Endothelial cell of umbilical vein (primary cell): ENCODE measurements at regions not wholly inside any gene's neighbourhood (a gene's known extent, or its start where the extent isn't known, plus 50 kb on each side); places are given as distances from the start of the nearest gene placed in this dataset.

Source experiments
- BruUV-seq: library from RNA; stranded (reverse); fragments of 400-500 nt; replicated peaks from 2 replicates; lab custom pipeline; 2021; lab: Mats Ljungman, UMichigan
- CTCF ChIA-PET: fragments of 300-600, 350-600 bp; sonication (Branson Sonifier 250); formaldehyde crosslinking; loops from one replicate; lab custom pipeline; 2021; ENCODE audit warnings: antibody characterized with exemption, inconsistent platforms; lab: Charles Lee
- POLR2A ChIA-PET: fragments of 300-600, 350-600 bp; sonication (Branson Sonifier 250); formaldehyde crosslinking; loops from one replicate; lab custom pipeline; 2021; ENCODE audit warnings: antibody characterized with exemption, inconsistent platforms; lab: Charles Lee
- DNase-seq: peaks from one replicate; pipeline ENCODE4 v3.0.0-alpha.2; 2011; ENCODE audit warnings: low read depth, low spot score
- FAIRE-seq: peaks from 2 replicates; lab custom pipeline; 2011; peaks lifted over from hg19 to GRCh38; lab: Jason Lieb, UNC
- H2AFZ ChIP-seq: 2 replicates; pipeline ENCODE4 v1.6.0; 2012; ENCODE audit warnings: low read depth, low read length, control low read depth, inconsistent platforms
- H3K27ac ChIP-seq: 2 replicates; pipeline ENCODE4 v1.5.1; 2011; ENCODE audit warnings: low read depth, mild to moderate bottlenecking, control low read depth, low read length, moderate library complexity; ENCODE audit not compliant: insufficient read depth
- H3K27me3 ChIP-seq, 2 experiments: 2 replicates each; pipeline versions ENCODE4 v1.6.0 to v1.6.1; 2011; ENCODE audit warnings: low read length in 2 of 2, mixed read lengths in 1 of 2; ENCODE audit not compliant: control insufficient read depth in 2 of 2, insufficient read depth in 2 of 2
- H3K36me3 ChIP-seq, 2 experiments: 2 replicates in 1 of 2; 3 replicates in 1 of 2; pipeline ENCODE4 v1.5.1; 2011; ENCODE audit warnings: low read length in 2 of 2, mild to moderate bottlenecking in 1 of 2, moderate library complexity in 1 of 2; ENCODE audit not compliant: control insufficient read depth in 2 of 2, insufficient read depth in 2 of 2; ENCODE audit errors: extremely low read depth in 1 of 2
- H3K4me1 ChIP-seq: 3 replicates; pipeline ENCODE4 v1.5.1; 2011; ENCODE audit warnings: mild to moderate bottlenecking, low read length; ENCODE audit not compliant: control insufficient read depth, insufficient read depth; ENCODE audit errors: extremely low read depth
- H3K4me2 ChIP-seq: 2 replicates; pipeline ENCODE4 v1.6.1; 2011; ENCODE audit warnings: low read length, control low read depth, mixed read lengths; ENCODE audit not compliant: insufficient read depth
- H3K4me3 ChIP-seq, 3 experiments: fragments of 200-600 bp in 1 of 3; sonication (generic), shearing (Covaris generic) in 1 of 3; replicated peaks in 1 of 3; 2 replicates each; pipeline ENCODE4 v1.5.1; 2011 to 2016; ENCODE audit warnings: control low read depth in 3 of 3, low read length in 3 of 3, mild to moderate bottlenecking in 2 of 3, inconsistent platforms in 1 of 3, low read depth in 1 of 3, moderate library complexity in 1 of 3; ENCODE audit not compliant: insufficient read depth in 1 of 3
- H3K79me2 ChIP-seq: 2 replicates; pipeline ENCODE4 v1.6.0; 2012; ENCODE audit warnings: low read length, inconsistent platforms; ENCODE audit not compliant: control insufficient read depth, insufficient read depth
- H3K9ac ChIP-seq: replicated peaks from 2 replicates; pipeline ENCODE3; 2011; ENCODE audit warnings: low read length, control low read depth; ENCODE audit not compliant: insufficient read depth; ENCODE audit errors: extremely low read depth
- H3K9me1 ChIP-seq: replicated peaks from 3 replicates; pipeline ENCODE4 v1.6.0; 2011; ENCODE audit warnings: mild to moderate bottlenecking, low read length; ENCODE audit not compliant: control insufficient read depth, insufficient read depth; ENCODE audit errors: extremely low read depth
- H3K9me3 ChIP-seq: replicated peaks from 2 replicates; pipeline ENCODE4 v1.5.1; 2012; ENCODE audit warnings: low read length, inconsistent platforms; ENCODE audit not compliant: control insufficient read depth, insufficient read depth
- H4K20me1 ChIP-seq: replicated peaks from 2 replicates; pipeline ENCODE3; 2011; ENCODE audit warnings: mild to moderate bottlenecking, low read length; ENCODE audit not compliant: control insufficient read depth, insufficient read depth; ENCODE audit errors: extremely low read depth
- EZH2 ChIP-seq: IDR thresholded peaks from 2 replicates; pipeline ENCODE4 v1.6.1; 2012; ENCODE audit warnings: borderline replicate concordance, low read depth, mild to moderate bottlenecking, moderate library complexity, low read length, inconsistent platforms; ENCODE audit not compliant: severe bottlenecking
- FOS ChIP-seq: IDR thresholded peaks from 2 replicates; pipeline ENCODE4 v1.6.1; 2011; ENCODE audit warnings: mild to moderate bottlenecking, low read length, moderate library complexity, borderline replicate concordance; ENCODE audit not compliant: insufficient read depth
- GATA2 ChIP-seq: IDR thresholded peaks from 2 replicates; pipeline ENCODE4 v1.7.0; 2011; ENCODE audit warnings: low read depth, mild to moderate bottlenecking, moderate library complexity, mixed read lengths, low read length; ENCODE audit not compliant: insufficient read length, insufficient read depth
- JUN ChIP-seq: IDR thresholded peaks from 2 replicates; pipeline ENCODE4 v1.6.1; 2011; ENCODE audit warnings: borderline replicate concordance, low read depth; ENCODE audit not compliant: insufficient read length, insufficient read depth
- MYC ChIP-seq: IDR thresholded peaks from one replicate; pipeline ENCODE4 v1.6.1; 2011; ENCODE audit warnings: mild to moderate bottlenecking, low read depth, low read length
- POLR2A ChIP-seq: IDR thresholded peaks from 2 replicates; pipeline ENCODE4 v1.6.1; 2012; ENCODE audit warnings: low read depth, mild to moderate bottlenecking, control low read depth, low read length
- POLR2AphosphoS5 ChIP-seq: IDR thresholded peaks from 2 replicates; pipeline ENCODE4 v1.6.1; 2012; ENCODE audit warnings: low read depth, mild to moderate bottlenecking, control low read depth, low read length, moderate library complexity; ENCODE audit not compliant: insufficient read depth
- dilution Hi-C: fragments of 300-500 bp; cut with MboI; formaldehyde crosslinking; loops from one replicate; pipeline ENCODE4 v1.15.0; 2019; ENCODE audit warnings: low sequenced_read_pairs; ENCODE audit not compliant: extremely low pct_ligation_motif_present
- intact Hi-C: fragments of 100-400 bp; cut with micrococcal nuclease; formaldehyde crosslinking; loops from one replicate; pipeline ENCODE4 v1.10.0; 2022
- TF ChIP-seq, protein P1 (sequence below), 2 donors: IDR thresholded peaks; 1 replicate in 1 of 2; 2 replicates in 1 of 2; pipeline ENCODE4 v1.5.1; 2011; ENCODE audit warnings: low read length in 2 of 2, mild to moderate bottlenecking in 2 of 2, moderate library complexity in 2 of 2, control low read depth in 1 of 2, inconsistent platforms in 1 of 2, low read depth in 1 of 2; ENCODE audit not compliant: insufficient read depth in 1 of 2; ENCODE audit errors: extremely low read depth in 1 of 2
- TF ChIP-seq, protein P2 (sequence below): IDR thresholded peaks from 2 replicates; pipeline ENCODE4 v1.6.1; 2011; ENCODE audit not compliant: insufficient read depth, insufficient read length

DNA sequence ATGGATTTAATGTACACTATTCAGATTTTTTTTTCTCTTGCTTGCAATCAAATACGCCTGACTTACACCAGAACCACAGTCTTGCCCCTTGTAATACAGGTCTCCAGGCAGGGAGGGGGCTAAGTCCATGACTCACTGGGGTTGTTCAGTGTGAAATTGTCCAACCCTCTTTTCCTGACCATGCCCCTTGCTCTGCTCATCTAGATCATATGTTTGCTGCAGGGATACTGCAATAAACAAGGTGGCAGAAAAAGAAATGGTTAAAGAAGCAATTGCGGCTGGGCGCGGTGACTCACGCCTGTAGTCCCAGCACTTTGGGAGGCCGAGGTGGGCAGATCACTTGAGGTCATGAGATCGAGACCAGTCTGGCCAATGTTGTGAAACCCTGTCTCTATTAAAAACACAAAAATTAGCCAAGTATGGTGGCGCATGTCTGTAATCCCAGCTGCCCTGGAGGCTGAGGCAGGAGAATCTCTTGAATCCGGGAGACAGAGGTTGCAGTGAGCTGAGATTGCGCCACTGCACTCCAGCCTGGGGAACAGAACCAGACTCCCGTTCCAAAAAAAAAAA, 85.5 kb downstream of the TMEM130 start:
- BruUV-seq, result no TSS peak
- FAIRE-seq (no peak), DNase-seq (no peak)
- Histone ChIP-seq H3K36me3 (no peaks in the 10 kb centered on the region), H3K27me3 (no peaks in the 10 kb centered on the region), H3K9me3 (no peaks in the 10 kb centered on the region), H3K9ac (no peak overlapping the region), H3K9me1 (no peaks in the 10 kb centered on the region), H3K4me1 (no peaks in the 10 kb centered on the region), H3K4me2 (no peak overlapping the region), H2AFZ (no peak overlapping the region), H3K27ac (no peak overlapping the region), H4K20me1 (no peaks in the 10 kb centered on the region), H3K79me2 (no peaks in the 10 kb centered on the region), H3K4me3 (no peak overlapping the region)
- intact Hi-C loops (no loop called here), dilution Hi-C loops (no loop called here)
- ChIA-PET CTCF (no interaction called here), POLR2A (no interaction called here)
- no peak for TF ChIP-seq POLR2AphosphoS5

DNA sequence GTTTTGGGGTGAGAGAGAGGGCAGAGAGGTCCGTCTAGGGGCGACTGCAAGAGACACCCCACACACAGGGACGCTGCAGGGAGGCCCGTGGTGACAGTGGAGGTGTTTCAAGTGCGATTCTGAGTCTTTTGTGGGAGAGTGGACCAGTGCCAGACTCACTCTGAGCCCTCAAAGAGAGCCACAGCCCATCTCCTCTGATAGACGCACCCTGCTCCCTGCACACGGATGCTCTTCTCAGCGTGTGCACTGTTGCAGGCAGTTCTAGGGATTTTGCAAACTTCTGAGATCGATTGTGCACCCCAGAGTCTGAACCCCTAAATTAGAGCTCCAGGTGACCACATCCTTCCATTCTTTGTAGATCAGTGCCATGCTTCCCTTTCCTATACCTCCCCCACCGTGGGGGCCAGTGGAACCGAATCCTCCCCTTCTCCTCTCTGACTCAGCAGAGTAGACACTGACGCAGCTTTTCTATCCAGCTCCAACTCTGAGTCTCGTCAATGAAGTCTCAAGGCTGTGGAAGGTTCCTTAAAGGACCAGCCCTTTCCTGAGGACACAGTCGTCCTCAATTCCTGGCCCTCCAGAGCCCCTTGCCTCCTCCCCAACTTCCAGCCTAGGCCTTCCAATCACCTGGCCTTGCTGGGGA, 83.8 kb downstream of the TMEM130 start:
- H3K27me3 ChIP-seq, result no peaks in the 10 kb centered on the region
- H3K4me1 ChIP-seq, result no peaks in the 10 kb centered on the region
- H3K9ac ChIP-seq, result no peak overlapping the region
- no peak overlapping the region for H3K27ac ChIP-seq
- no peak overlapping the region for H3K4me2 ChIP-seq
- CTCF ChIA-PET, result no interaction called here
- H3K36me3 ChIP-seq, result no peaks in the 10 kb centered on the region
- H4K20me1 ChIP-seq, result no peaks in the 10 kb centered on the region
- dilution Hi-C loops, result no loop called here
- H3K4me3 ChIP-seq, result no peak overlapping the region
- intact Hi-C loops, result no loop called here
- no peak overlapping the region for H2AFZ ChIP-seq
- DNase-seq (no peak), FAIRE-seq (no peak)
- POLR2A ChIA-PET, result no interaction called here
- no TSS peak for BruUV-seq
- no peaks in the 10 kb centered on the region for H3K79me2 ChIP-seq
- H3K9me3 ChIP-seq, result no peaks in the 10 kb centered on the region
- no peaks in the 10 kb centered on the region for H3K9me1 ChIP-seq
- TF ChIP-seq, protein P1, sequence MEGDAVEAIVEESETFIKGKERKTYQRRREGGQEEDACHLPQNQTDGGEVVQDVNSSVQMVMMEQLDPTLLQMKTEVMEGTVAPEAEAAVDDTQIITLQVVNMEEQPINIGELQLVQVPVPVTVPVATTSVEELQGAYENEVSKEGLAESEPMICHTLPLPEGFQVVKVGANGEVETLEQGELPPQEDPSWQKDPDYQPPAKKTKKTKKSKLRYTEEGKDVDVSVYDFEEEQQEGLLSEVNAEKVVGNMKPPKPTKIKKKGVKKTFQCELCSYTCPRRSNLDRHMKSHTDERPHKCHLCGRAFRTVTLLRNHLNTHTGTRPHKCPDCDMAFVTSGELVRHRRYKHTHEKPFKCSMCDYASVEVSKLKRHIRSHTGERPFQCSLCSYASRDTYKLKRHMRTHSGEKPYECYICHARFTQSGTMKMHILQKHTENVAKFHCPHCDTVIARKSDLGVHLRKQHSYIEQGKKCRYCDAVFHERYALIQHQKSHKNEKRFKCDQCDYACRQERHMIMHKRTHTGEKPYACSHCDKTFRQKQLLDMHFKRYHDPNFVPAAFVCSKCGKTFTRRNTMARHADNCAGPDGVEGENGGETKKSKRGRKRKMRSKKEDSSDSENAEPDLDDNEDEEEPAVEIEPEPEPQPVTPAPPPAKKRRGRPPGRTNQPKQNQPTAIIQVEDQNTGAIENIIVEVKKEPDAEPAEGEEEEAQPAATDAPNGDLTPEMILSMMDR (IDR thresholded peaks at IDR 0.05; ENCODE audit: extremely low read depth in 1 of 2, insufficient read depth in 1 of 2, low read depth in 1 of 2, low read length in 2 of 2), result no peak
- TF ChIP-seq GATA2, result no peak
- no peak for TF ChIP-seq FOS
- no peak for TF ChIP-seq EZH2
- TF ChIP-seq POLR2AphosphoS5, result no peak
- TF ChIP-seq, protein P2, sequence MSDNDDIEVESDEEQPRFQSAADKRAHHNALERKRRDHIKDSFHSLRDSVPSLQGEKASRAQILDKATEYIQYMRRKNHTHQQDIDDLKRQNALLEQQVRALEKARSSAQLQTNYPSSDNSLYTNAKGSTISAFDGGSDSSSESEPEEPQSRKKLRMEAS, result no peak
- TF ChIP-seq MYC, result no peak
- no peak for TF ChIP-seq POLR2A
- TF ChIP-seq JUN, result no peak
